PC-9 (cell line): ENCODE measurements at regions not wholly inside any gene's neighbourhood (a gene's known extent, or its start where the extent isn't known, plus 50 kb on each side); places are given as distances from the start of the nearest gene placed in this dataset.

Source experiments
- BruUV-seq: library from RNA; stranded (reverse); fragments of 400-500 nt; replicated peaks from 2 replicates; lab custom pipeline; 2021; lab: Mats Ljungman, UMichigan
- CTCF ChIA-PET: fragments of 300-600 bp; sonication (Branson Sonifier 250); formaldehyde crosslinking; loops from one replicate; lab custom pipeline; 2022; ENCODE audit warnings: antibody characterized with exemption; lab: Charles Lee
- POLR2A ChIA-PET: fragments of 300-600 bp; sonication (Branson Sonifier 250); formaldehyde crosslinking; loops from one replicate; lab custom pipeline; 2022; ENCODE audit warnings: antibody characterized with exemption; ENCODE audit not compliant: unreplicated experiment; lab: Charles Lee
- DNase-seq, 2 experiments: peaks; one replicate each; pipeline versions ENCODE4 v3.0.0 to v3.0.0-alpha.2; 2015 to 2022; ENCODE audit warnings: mixed read lengths in 1 of 2
- H2AFZ ChIP-seq: fragments of 200-600 bp; sonication (generic); 2 replicates; pipeline ENCODE4 v1.8.1; 2017; ENCODE audit warnings: antibody characterized with exemption
- H3F3A ChIP-seq: fragments of 200-600 bp; sonication (generic); 2 replicates; pipeline ENCODE4 v1.8.1; 2017; ENCODE audit warnings: antibody characterized with exemption, mild to moderate bottlenecking, low read depth; ENCODE audit not compliant: insufficient read depth
- H3K27ac ChIP-seq: fragments of 200-600 bp; sonication (generic); 2 replicates; pipeline ENCODE4 v1.6.1; 2016; ENCODE audit warnings: mixed run types
- H3K27me3 ChIP-seq: fragments of 200-600 bp; sonication (generic); 2 replicates; pipeline ENCODE4 v1.6.1; 2016; ENCODE audit warnings: low read depth, mixed run types; ENCODE audit not compliant: insufficient read depth
- H3K36me3 ChIP-seq: fragments of 200-600 bp; sonication (generic); 2 replicates; pipeline ENCODE4 v1.6.1; 2016; ENCODE audit warnings: low read depth, mixed run types
- H3K4me1 ChIP-seq: fragments of 200-600 bp; sonication (generic); replicated peaks from 2 replicates; pipeline ENCODE4 v1.6.1; 2016; ENCODE audit warnings: mixed run types; ENCODE audit not compliant: insufficient read depth
- H3K4me2 ChIP-seq: fragments of 200-600 bp; sonication (generic); 2 replicates; pipeline ENCODE4 v1.6.1; 2017; ENCODE audit warnings: mixed run types
- H3K4me3 ChIP-seq: fragments of 200-600 bp; sonication (generic); 2 replicates; pipeline ENCODE4 v1.6.1; 2016; ENCODE audit warnings: mixed run types
- H3K79me2 ChIP-seq: fragments of 200-600 bp; sonication (generic); 2 replicates; pipeline ENCODE4 v1.6.1; 2017; ENCODE audit warnings: low read depth, mixed run types
- H3K9me2 ChIP-seq: fragments of 200-600 bp; sonication (generic); 2 replicates; pipeline ENCODE4 v1.8.1; 2017; ENCODE audit warnings: mild to moderate bottlenecking; ENCODE audit not compliant: insufficient read depth
- H3K9me3 ChIP-seq: fragments of 200-600 bp; sonication (generic); 2 replicates; pipeline ENCODE4 v1.8.1; 2016; ENCODE audit warnings: low read depth; ENCODE audit not compliant: insufficient read depth
- H4K20me1 ChIP-seq: fragments of 200-600 bp; sonication (generic); 2 replicates; pipeline ENCODE4 v1.8.1; 2017; ENCODE audit not compliant: insufficient read depth
- EZH2 ChIP-seq: fragments of 200-600 bp; sonication (generic); IDR thresholded peaks from 2 replicates; pipeline ENCODE4 v1.8.0; 2017; ENCODE audit warnings: antibody characterized with exemption, low read depth
- intact Hi-C: fragments of 100-400 bp; cut with micrococcal nuclease; formaldehyde crosslinking; loops from one replicate; pipeline ENCODE4 v1.10.0; 2022; ENCODE audit not compliant: unreplicated experiment
- TF ChIP-seq, protein P1 (sequence below): fragments of 200-600 bp; sonication (generic); conservative IDR thresholded peaks from 2 replicates; pipeline ENCODE4 v1.6.1; 2017; ENCODE audit warnings: mixed run types, antibody characterized with exemption, mild to moderate bottlenecking, moderate library complexity

DNA sequence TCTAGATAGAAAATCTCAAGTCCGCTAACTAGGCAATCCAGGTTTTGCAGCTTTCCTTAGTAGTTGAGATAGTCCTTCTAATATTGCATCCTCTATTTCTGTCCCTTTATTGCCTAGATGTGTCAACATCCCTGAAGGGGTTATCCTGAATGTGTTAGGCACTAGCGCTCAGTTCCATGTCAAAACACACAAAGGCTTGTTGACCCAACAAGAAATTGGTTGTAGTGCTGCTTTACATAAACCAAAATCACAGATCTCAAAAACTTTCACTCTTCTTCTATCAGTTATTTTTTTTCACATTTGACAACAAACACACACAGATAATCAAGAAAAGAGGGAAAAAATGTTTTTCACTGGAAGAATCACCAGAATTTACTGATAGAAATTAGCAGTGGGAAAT is 51.4 kb upstream of the SOX2 start:
- Histone ChIP-seq H3K4me1 (no peaks in the 10 kb centered on the region), H3K4me2 (no peak overlapping the region), H2AFZ (no peak overlapping the region), H3K36me3 (no peaks in the 10 kb centered on the region), H3K4me3 (no peak overlapping the region), H3F3A (no peaks in the 10 kb centered on the region), H3K9me2 (no peaks in the 10 kb centered on the region), H3K9me3 (no peaks in the 10 kb centered on the region), H3K27me3 (no peaks in the 10 kb centered on the region), H3K79me2 (no peaks in the 10 kb centered on the region), H3K27ac (no peak overlapping the region), H4K20me1 (no peaks in the 10 kb centered on the region; the same call in 1 of the 2 replicates)
- TF ChIP-seq, protein P1, sequence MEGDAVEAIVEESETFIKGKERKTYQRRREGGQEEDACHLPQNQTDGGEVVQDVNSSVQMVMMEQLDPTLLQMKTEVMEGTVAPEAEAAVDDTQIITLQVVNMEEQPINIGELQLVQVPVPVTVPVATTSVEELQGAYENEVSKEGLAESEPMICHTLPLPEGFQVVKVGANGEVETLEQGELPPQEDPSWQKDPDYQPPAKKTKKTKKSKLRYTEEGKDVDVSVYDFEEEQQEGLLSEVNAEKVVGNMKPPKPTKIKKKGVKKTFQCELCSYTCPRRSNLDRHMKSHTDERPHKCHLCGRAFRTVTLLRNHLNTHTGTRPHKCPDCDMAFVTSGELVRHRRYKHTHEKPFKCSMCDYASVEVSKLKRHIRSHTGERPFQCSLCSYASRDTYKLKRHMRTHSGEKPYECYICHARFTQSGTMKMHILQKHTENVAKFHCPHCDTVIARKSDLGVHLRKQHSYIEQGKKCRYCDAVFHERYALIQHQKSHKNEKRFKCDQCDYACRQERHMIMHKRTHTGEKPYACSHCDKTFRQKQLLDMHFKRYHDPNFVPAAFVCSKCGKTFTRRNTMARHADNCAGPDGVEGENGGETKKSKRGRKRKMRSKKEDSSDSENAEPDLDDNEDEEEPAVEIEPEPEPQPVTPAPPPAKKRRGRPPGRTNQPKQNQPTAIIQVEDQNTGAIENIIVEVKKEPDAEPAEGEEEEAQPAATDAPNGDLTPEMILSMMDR: no peak
- TF ChIP-seq EZH2: no peak
- no TSS peak for BruUV-seq
- POLR2A ChIA-PET: no interaction called here
- no peak for DNase-seq
- CTCF ChIA-PET: no interaction called here
- intact Hi-C loops: no loop called here

- no TSS peak for BruUV-seq
- Histone ChIP-seq H3K4me1 (peaks cover 9% of the 10 kb centered on the region; the same call in 1 of the 2 replicates), H3K27me3 (no peaks in the 10 kb centered on the region), H2AFZ (no peak overlapping the region), H3K4me3 (no peak overlapping the region), H3K27ac (no peak overlapping the region), H3F3A (peaks cover 5% of the 10 kb centered on the region), H3K4me2 (no peak overlapping the region), H4K20me1 (no peaks in the 10 kb centered on the region), H3K9me2 (no peaks in the 10 kb centered on the region), H3K79me2 (no peaks in the 10 kb centered on the region), H3K36me3 (no peaks in the 10 kb centered on the region), H3K9me3 (no peaks in the 10 kb centered on the region)
- TF ChIP-seq EZH2: no peak
- TF ChIP-seq, protein P1: no peak
- intact Hi-C loops: no loop called here
- DNase-seq: no peak
- POLR2A ChIA-PET: interaction anchor here (0.6 kb wide), 1 partner anchor 13 kb away, joined by 9 read pairs; no protein-coding TSS in a partner anchor
- CTCF ChIA-PET: no interaction called here
These were observed 74.3 kb upstream of the SOX2 start for GRCh38 chr3:181637456-181637855.

DNA sequence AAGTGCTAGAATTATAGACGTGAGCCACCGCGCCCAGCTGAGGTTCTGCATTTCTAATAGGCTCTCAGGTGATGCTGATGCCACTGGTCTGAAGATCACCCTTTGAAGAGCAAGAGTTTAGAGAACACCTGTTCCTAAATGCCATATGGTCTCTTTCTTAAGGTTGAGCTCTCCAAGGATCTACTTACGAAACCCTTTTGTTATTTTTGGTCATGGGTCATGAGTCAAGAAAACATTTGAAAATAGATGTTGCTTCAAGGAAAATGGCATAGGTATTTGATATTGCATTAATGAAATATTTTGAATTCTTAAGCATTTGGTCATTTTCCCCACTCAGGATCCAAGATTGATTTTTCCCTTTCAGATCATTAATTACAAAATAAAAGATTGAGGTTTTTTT is 74.7 kb upstream of the SOX2 start:
- no peak overlapping the region for H3K4me3 ChIP-seq
- H3K36me3 ChIP-seq: no peaks in the 10 kb centered on the region
- no peaks in the 10 kb centered on the region for H4K20me1 ChIP-seq
- H3K9me3 ChIP-seq: no peaks in the 10 kb centered on the region
- intact Hi-C loops: no loop called here
- no peaks in the 10 kb centered on the region for H3K27me3 ChIP-seq
- H3K4me1 ChIP-seq: peaks cover 9% of the 10 kb centered on the region; the same call in 1 of the 2 replicates
- BruUV-seq: no TSS peak
- H3K9me2 ChIP-seq: no peaks in the 10 kb centered on the region
- H3K27ac ChIP-seq: no peak overlapping the region
- POLR2A ChIA-PET: no interaction called here
- TF ChIP-seq, protein P1: no peak
- no peak for TF ChIP-seq EZH2
- no peak overlapping the region for H3K4me2 ChIP-seq
- H3K79me2 ChIP-seq: no peaks in the 10 kb centered on the region
- H2AFZ ChIP-seq: no peak overlapping the region
- peaks cover 5% of the 10 kb centered on the region for H3F3A ChIP-seq
- DNase-seq: peak in 1 of 2 experiments; percentile 69
- CTCF ChIA-PET: no interaction called here
